GM19438 (cell line): ENCODE measurements at regions not wholly inside any gene's neighbourhood (a gene's known extent, or its start where the extent isn't known, plus 50 kb on each side); places are given as distances from the start of the nearest gene placed in this dataset.

Source experiments
- ATAC-seq: cut with Tn5 transposase; IDR thresholded peaks from one replicate; pipeline ENCODE4 v1.9.1; 2021; ENCODE audit warnings: low read depth; ENCODE audit not compliant: unreplicated experiment

DNA sequence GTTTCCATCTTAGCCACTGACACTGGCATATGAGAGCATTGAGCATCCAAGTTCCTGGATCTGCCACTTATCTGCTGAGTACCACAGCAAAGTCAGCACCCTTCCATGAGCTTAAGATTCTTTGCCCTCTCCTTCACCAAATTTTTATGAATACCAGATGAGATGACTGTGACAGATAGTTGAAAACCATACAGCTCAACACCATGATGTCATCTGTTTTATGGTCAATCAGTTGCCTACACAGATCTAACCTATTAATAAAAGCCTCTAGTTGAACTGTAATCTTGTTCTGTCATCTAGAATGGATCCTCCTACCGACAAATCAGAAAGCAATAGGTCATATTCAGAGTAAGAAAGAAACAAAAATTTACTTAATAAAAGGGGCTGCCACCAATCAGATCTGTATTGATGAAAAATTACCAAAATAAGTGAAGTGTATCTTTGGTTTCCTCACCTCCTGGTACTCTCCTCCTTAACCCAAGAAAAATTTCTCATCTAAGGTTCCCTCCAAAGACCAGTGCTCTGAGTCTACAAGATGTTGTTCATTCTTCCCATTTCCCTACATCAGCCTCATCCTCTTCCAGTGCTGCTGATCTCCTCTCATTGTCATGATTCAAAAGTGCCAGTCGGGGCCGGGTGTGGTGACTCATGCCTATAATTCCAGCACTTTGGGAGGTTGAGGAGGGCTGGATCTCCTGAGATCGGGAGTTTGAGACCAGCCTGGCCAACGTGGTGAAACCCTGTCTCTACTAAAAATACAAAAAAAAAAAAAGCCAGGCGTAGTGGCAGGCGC is 138.8 kb upstream of the CTTNBP2NL start:
- ATAC-seq = no peak

DNA sequence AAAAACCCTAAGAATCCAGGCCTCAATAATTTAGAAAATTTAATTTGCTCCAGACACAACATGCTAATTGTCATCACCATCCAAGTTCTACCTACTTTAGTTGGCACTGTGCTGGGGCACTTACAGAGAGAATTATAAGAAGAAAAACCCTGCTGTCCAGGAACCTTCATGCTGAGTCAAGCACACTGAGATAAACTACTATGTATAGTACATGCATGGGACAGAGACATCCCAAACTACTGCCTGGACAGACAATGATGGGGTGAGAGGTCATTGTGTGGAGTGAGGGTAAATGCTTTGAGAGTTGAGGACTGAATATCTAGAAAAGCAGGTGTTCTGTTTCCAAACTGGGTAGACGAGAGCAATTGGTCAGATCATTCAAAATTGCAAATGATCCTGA is 135.3 kb upstream of the CTTNBP2NL start:
- no peak for ATAC-seq

DNA sequence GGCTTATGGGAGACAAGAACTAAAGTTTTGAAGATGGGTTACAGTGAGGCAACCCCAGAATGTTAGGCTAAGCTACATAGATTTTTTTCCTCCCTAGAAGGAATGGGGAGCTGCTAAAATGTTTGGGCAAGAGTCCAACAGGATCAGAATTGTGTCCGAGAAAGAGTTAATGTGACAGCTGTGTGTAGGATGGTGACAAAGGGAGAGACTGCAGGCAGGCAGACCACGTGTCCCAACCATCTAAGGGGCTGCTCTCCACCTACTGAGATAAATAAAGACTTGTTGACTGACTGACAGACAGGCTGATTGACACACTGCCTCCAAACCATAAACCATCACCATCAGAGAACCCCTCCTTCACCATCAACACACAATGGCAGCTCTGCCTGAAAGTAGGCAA is 133.7 kb upstream of the CTTNBP2NL start:
- no peak for ATAC-seq

DNA sequence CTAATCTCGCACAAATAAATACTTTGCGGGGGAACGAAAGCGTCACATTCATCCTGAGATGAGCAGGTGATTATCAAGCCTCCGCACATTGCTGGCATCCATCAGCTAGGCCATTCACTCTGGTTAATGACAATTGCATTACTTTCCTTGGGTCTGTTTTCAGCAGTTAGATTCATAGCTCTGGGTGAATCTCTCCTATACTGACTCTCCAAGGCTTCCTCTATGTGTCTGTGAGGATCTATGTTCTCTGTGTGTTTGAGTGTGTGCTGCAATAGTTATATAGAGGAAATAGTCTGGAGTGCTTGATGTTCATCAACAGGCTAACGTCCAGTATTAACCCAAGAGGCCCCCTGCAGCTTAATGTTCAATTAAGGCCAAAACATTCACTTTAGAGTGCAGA is 133.0 kb upstream of the CTTNBP2NL start:
- no peak for ATAC-seq

DNA sequence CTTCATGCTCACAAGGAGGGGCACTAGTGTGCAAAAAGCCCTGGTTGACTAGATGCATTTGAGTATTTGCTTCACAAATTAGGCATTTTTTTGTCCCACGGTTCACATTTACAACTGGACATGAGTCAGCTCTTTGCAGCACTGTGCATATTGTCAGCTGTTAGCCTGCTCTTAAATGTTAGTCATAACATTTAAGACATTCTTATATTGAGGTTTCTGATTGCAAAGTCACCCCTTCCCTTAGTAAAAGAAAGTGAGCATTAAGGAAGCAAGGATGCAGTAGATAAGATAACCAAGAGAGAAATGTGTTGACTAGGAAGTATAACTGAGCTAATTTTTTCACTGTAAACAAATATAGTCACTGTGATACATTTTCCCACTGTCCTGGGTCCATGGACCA is 132.6 kb upstream of the CTTNBP2NL start:
- no peak for ATAC-seq

DNA sequence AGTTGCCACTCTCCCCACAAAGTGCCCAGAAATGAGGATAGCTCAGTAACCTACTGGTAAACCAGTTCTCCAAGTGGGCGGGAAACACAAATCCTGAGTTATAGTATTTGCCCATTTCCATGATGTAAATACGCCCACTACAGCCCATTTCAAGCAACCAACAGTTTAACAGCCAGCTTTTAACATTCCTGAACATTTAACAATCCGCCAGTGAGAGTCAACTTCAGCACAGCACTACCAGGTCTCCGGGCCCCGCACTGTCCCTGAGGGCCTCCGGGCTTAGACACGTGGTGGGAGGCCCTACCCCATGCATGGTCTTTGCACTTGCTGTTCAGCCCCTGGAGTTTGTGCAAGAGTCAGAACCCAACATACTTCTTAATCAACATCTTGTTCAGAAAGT is 132.0 kb upstream of the CTTNBP2NL start:
- no peak for ATAC-seq

DNA sequence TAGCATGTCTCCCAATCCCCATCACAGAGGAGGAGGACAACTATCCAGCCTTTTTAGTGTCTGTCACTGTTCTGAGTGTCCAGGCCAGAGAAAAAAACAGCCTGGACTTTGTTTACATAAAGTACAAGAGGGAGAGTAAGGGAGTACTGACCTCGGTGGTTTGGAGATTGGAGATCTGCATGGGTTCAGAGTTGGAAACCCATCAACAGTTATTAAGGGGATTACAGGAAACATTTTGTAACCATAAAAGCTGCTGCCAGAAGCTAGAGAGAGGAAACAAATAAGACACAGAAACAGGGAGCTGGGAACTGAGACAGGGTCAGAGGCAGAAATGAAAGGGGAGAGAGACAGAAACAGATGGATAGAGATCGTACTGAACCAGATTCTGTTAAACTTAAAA is 131.5 kb upstream of the CTTNBP2NL start:
- ATAC-seq = no peak

DNA sequence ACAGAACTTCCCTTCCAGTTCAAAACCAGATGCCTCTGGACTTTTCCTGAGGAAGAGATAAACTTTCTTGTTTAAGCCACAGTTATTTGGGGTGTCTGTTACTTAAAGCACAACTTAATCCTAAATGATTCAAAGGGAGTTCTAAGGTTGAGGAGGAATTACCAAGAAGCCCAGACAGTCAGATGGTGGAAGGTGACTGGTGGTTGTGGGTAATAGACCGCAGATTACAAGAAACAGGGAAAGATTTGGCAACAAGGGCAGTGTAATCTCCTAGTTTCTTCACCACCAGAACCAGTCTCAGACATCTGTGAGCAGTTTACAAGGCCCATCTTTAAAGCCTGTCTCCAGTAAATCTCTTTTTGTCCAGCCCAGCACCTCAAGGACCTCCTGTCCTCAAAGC is 130.1 kb upstream of the CTTNBP2NL start:
- ATAC-seq = no peak

DNA sequence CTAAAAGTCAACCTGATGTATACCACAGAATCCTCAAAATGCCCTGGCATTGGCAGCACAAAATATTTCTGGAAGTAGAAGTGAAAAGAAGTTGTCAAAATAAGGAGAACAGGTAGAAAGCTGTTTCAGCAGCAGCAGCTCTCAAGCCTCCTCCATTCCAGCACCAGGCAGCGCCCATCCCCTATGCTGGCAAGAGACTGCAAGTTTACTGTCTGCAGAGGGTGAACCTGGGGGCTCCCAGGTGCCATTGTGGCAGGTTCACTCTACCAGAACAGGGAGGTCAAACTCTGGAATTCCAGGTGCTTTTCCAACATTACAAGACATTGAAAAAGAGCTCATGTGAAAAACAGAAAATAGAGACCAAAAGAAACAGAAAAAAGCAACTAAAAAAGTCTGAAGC is 128.8 kb upstream of the CTTNBP2NL start:
- no peak for ATAC-seq

DNA sequence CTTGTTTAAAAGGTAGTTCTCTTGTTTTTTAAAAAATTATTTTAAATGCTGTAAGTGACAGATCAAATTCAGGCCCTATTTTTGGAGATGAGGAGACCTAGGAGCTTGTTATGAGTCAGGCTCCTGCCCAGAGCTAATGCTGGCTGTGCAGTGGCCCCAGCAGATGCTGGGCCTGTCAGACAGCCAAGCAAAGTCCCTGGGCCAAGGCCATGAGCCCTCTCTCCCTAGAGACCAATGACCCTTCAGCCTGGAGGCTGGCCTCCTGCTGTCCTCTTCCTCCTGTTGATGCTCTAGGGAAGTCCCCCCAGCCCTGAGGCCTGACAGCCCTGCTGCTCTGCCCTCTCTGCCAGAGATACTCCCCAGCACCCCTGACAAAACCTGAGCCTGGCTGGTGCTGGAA is 128.1 kb upstream of the CTTNBP2NL start:
- ATAC-seq = no peak

DNA sequence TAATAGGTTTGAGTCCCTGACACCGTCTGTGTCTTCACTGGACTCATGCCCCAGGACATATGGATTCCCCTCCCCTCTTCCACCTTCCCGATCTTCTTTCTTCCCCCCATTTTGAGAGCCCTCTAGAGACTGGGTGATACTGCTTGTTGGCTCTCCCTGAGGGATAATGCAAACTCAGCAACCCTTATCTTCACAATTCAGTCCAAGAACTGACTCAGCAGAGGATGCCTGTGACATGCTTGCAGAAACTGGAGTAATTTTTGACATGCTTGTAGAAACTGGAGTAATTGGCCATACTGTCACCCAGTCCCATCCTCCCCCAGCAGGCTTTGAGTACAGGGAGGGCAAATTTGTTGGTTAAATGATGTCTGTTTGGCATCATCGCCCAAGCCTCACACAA is 127.6 kb upstream of the CTTNBP2NL start:
- no peak for ATAC-seq

DNA sequence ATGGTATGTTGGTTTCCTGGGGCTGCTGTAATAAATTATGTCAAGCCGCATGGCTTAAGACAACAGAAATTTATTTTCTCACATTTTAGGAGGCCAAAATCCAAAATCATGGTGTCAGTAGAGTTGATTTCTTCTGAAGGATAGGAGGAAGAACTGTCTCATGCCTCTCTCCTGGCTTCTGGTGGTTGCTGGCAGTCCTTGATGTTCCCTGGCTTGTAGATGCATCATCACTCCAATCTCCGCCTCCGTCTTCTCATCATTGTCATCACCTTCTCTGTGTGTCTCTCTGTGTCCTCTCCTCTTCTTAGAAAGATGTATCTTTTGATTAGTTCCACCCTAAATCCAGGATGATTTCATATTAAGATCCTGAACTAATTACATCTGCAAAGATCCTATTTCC is 124.7 kb upstream of the CTTNBP2NL start:
- no peak for ATAC-seq

DNA sequence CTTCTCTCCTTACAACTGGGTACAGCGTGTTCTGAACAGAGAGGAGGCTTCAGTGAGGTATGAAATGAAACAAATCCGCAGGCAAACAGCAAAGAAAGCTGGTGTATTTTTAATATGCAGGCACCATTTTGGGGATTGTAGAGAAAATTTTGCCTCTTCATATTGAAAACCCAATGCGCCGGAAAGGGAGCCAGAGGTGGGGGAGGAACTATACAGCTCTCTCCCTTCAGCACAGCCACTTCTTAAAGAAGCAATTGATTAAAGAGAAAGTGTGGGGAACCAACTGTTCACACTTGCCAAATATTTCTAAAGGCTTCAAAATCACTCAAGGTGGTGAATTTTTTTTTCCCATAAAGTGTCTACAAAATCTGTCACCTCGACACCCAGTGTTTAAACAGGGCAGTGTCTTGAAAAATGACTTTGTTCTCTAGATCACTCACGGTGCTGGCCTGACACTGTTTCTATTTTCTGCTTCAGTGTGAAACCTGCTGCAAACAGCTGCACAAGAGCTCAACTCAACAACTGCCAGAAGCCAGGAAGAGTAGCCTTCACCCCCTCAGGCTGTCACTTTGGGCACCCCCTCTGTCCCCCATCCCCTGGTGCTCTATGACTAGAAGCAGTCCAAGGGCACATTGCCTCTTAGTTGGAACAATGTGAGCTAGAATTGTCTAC is 123.8 kb upstream of the CTTNBP2NL start:
- ATAC-seq = no peak

DNA sequence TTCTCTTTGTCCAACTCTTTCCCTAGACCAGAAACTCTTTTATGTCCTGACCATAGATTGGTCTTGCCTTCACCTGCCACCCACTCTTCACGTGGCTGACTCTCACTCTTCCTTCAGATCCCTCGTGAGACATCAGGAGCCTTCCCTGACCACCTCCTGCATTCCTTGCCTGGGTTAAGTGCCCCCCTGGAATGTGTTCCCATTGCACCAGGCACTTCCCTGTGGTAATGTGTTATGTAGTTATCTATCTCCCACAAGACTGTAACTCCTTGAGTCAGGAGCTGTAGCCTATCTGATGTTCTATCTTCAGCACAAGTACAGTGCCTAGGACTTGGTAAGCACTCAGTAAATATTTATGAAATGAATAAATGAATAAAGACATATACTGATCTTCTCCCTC is 111.2 kb upstream of the CTTNBP2NL start:
- ATAC-seq = no peak

DNA sequence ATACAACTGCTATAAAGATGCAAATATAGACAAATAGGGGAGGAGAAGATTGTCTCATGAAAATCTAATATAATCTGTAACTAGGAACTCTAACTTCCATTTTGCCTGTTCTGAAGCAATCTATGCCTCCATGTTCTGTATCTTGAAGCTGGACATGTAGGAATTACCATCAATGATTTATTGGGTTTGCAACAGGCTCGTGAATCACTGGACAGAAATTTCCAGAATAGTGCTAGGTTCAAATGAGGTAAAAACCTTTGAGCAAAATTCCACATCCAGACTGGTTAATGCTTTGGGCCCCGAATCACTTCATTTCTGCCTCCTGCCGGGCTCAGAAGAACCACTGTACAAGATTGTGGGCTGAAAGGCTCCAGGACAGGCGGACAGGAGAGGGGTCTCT is 110.7 kb upstream of the CTTNBP2NL start:
- no peak for ATAC-seq

DNA sequence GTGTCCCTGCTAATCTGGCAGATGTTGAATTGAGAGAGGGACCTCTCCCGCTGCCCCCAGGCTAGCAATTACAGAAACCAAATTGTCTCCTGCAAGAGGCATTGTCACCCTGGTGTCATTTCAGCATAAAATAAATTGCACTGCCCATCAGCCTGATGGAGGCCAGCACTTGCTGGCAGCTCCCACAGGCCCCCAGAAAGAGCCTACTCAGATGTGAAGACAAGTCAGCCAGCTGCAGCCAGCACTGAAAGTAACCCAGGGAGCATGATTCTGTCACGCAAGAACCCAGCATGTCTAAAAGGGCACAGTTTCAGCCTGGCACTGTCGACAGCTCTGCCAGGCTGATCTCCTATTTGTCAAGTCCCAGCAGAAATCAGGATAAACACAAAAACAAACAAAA is 110.3 kb upstream of the CTTNBP2NL start:
- ATAC-seq = no peak

DNA sequence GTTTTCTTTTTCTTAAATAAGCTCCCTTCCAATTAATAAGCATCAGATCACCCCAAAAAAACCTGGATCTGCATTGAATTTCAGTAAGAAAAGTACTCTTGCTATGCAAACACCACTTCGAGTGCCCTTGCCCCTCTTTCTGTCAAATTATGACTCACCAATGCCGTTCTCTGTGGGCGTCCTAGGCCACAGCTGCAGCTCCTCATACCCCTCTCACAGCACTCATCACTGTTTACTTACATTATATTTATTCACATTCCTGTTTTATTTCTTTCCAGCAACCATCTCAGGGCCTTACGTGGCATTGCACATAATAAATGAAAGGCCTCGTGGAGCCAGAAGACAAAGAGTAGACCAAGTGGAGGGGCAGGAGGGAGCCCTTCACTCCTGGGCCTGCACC is 99.1 kb upstream of the CTTNBP2NL start:
- ATAC-seq = no peak

DNA sequence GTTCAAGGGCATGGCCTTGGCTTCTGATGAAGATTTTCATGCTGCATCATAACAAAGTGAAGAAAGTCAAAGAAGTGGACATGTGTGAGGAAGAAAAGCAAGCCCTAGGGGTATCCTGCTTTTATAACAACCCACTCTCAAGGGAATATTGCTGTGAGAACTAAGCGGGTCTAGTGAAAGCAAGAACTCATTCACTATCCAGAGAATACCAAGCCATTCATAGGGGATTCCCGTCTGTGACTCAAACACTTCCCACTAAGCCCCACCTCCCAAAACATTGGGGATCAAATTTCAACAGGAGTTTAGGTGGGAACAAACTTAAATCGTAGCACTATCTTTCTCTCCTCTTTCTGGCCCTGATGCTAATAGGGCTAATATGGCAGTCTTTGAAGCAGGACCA is 98.5 kb upstream of the CTTNBP2NL start:
- ATAC-seq = no peak

DNA sequence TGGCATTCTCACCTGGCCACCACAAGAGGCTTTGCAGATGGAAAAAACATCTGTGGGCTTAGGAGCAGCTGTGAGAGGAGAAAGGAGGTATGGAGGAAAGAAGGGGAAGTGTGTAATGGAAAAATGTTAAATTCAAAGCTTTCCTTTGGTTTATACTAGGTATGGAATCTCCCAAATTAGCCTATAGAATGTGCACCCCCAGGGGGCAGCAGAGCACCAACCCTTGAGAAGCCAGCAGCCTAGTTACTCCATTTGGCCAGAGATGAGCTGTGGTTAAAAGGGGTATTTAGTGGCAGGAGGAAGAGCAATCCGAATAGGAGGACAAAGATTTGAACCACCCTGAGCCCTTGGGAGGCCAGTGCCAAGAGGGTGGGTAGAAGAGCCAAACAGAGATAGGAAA is 97.5 kb upstream of the CTTNBP2NL start:
- ATAC-seq = no peak

DNA sequence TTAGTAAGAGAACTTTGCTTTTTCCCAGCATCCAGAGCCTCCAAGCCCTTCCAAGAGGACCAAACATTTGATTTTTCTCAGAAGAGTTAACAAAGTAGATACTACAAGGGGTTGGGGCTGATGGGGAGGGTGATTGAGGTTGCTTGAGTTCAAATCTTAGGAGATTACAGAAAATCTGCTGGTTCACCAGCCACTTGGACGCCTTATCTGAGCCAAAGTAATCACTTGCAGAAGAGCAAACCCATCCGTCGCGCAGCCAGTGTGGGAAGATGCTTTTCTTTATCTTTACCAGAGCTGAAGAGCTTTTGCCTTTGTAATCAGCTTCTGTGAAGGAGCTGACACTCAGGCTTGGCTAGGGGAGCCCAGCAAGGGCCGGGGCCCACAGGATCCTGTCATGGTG is 91.9 kb upstream of the CTTNBP2NL start:
- ATAC-seq = no peak

DNA sequence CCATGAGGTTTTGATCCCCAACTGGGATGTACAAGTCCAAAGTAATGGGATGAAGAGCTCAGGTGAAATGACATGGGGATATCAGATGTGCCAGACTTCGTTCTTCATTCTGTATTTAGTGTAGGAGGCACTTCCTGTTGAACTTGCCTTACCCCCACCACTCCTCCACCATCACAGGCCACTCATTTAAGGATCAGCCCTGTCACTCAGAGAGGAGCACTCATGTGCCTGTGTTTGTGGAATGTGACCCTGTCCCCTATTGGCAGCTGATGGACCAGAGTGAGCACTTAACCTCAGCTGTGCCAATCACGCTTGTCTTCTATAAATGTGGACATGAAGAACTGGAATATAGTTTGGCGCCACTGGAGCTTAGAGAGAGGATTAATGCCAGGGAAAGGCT is 91.4 kb upstream of the CTTNBP2NL start:
- ATAC-seq = no peak

DNA sequence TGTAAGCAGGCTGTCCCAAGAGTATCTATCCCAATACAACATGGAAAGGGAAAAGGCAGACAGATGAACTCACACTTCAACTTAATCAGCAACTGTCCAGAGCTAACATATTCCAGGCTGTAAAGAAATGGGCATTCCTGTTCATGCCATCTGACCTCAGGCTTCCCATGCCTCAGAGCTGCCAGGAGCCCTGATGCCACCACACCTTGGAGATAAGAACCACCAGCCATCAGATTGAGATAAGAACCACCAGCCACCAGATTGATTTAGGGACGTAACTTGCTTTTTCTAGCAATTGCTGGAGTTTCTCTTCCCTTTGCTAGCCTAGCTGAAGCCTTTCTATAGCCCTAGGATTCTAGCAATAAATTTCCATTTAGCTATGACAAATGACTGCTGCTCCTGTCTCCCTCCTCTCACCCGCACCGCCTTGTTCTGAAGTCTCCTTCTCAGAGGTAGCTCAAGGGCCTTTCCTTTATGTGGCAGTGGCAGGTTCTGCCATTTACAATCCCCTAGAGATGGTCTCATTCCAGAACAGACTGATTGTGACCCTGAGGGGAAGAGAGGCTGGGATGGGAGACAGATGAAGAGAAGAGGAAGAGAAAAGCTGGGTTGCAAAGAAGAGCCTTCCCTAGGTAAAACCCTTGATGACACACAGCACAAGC is 88.0 kb upstream of the CTTNBP2NL start:
- no peak for ATAC-seq
